GM10266 (cell line): ENCODE measurements at regions not wholly inside any gene's neighbourhood (a gene's known extent, or its start where the extent isn't known, plus 50 kb on each side); places are given as distances from the start of the nearest gene placed in this dataset.

ENCODE experiments used
- DNase-seq: peaks from one replicate; pipeline ENCODE4 v3.0.0; 2012; ENCODE audit errors: extremely low spot score
- CTCF ChIP-seq: IDR thresholded peaks from 2 replicates; pipeline ENCODE4 v1.5.1; 2012; ENCODE audit warnings: mild to moderate bottlenecking, low read depth; ENCODE audit not compliant: control insufficient read depth, insufficient read depth; ENCODE audit errors: missing control alignments

- no peak for TF ChIP-seq CTCF
- no peak for DNase-seq
Observed at GRCh38 chr14:100451264-100451663, 128.1 kb downstream of the SLC25A47 start.

GRCh38 chr14:100453930-100454329 is 130.8 kb downstream of the SLC25A47 start:
- TF ChIP-seq CTCF, result no peak
- DNase-seq, result no peak

- TF ChIP-seq CTCF, result no peak
- DNase-seq, result no peak
Observed at GRCh38 chr14:100454437-100454836, 131.3 kb downstream of the SLC25A47 start.

GRCh38 chr14:100463937-100464336 is 123.3 kb downstream of the BEGAIN start:
- TF ChIP-seq CTCF, result no peak
- DNase-seq, result no peak

GRCh38 chr14:100466111-100466856 is 120.9 kb downstream of the BEGAIN start:
- DNase-seq, result no peak
- no peak for TF ChIP-seq CTCF

GRCh38 chr14:100467046-100467750 is 120.0 kb downstream of the BEGAIN start:
- TF ChIP-seq CTCF, result no peak
- no peak for DNase-seq

- no peak for DNase-seq
- TF ChIP-seq CTCF, result no peak
Observed at GRCh38 chr14:100467939-100468338, 119.3 kb downstream of the BEGAIN start.
